A549 (cell line): ENCODE measurements at regions not wholly inside any gene's neighbourhood (a gene's known extent, or its start where the extent isn't known, plus 50 kb on each side); places are given as distances from the start of the nearest gene placed in this dataset.

Experiments
- CBX8 ChIP-seq: fragments of 200-600 bp; sonication (generic); IDR thresholded peaks from 2 replicates; pipeline ENCODE4 v1.6.1; 2016
- CHD2 ChIP-seq: fragments of 150-350 bp; IDR thresholded peaks from 2 replicates; pipeline ENCODE4 v1.6.1; 2014; ENCODE audit warnings: low read length; ENCODE audit not compliant: partially characterized antibody
- EP300 ChIP-seq, 2 experiments: fragments of >200 bp; sonication (Bioruptor Twin); formaldehyde crosslinking; IDR thresholded peaks; 2 replicates in 1 of 2; 3 replicates in 1 of 2; pipeline ENCODE4 v1.6.1; 2016 to 2017
- HDAC2 ChIP-seq: fragments of 200-600 bp; sonication (generic); IDR thresholded peaks from 2 replicates; pipeline ENCODE4 v1.6.1; 2016
- JUN ChIP-seq, 2 experiments: fragments of >200 bp; sonication (Bioruptor Twin); formaldehyde crosslinking; IDR thresholded peaks; 2 replicates in 1 of 2; 3 replicates in 1 of 2; pipeline ENCODE4 v1.6.1; 2016 to 2017
- KDM5A ChIP-seq: fragments of 200-600 bp; sonication (generic); IDR thresholded peaks from 2 replicates; pipeline ENCODE4 v1.6.1; 2016; ENCODE audit warnings: antibody characterized with exemption, mild to moderate bottlenecking
- MAZ ChIP-seq: fragments of 150-350 bp; IDR thresholded peaks from 2 replicates; pipeline ENCODE4 v1.6.1; 2014; ENCODE audit warnings: antibody characterized with exemption, low read depth, low read length, borderline replicate concordance
- SREBF2 ChIP-seq: fragments of 450-650 bp; IDR thresholded peaks from 2 replicates; pipeline ENCODE4 v1.6.1; 2014; ENCODE audit warnings: mild to moderate bottlenecking, moderate library complexity
- TF ChIP-seq, protein P1 (sequence below): fragments of >200 bp; sonication (Bioruptor Twin); formaldehyde crosslinking; IDR thresholded peaks from 3 replicates; pipeline ENCODE4 v1.5.1; 2016
- TF ChIP-seq, protein P2 (sequence below): fragments of 200-600 bp; sonication (generic); IDR thresholded peaks from 2 replicates; pipeline ENCODE4 v1.6.1; 2016; ENCODE audit warnings: antibody characterized with exemption, mild to moderate bottlenecking, moderate library complexity
- TF ChIP-seq, protein P3 (sequence below): fragments of 450-650 bp; IDR thresholded peaks from 2 replicates; pipeline ENCODE4 v1.6.1; 2014; ENCODE audit warnings: antibody characterized with exemption
- TF ChIP-seq, protein P4 (sequence below): IDR thresholded peaks from 2 replicates; pipeline ENCODE4 v1.6.1; 2012
- TF ChIP-seq, protein P5 (sequence below): IDR thresholded peaks from 2 replicates; pipeline ENCODE4 v1.6.1; 2012; ENCODE audit warnings: low read depth, borderline replicate concordance

DNA sequence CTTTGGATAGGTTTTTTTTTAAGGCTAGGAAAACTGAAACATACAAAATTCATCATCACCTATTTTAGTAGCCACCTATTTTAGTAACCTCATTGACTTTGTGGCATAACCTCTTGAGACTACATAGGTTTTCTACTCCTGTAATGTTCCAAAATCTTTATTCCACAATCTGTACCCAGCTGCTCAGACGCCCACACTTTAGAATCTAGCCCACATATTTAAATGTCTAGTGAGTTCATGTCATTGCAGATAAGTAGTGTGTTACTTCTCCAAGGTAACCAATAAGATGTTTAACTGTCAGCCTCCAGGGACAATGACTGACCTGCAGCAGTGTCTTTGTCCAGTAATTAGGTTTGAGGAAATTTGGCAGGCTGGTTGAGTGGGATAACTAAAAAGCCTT, 330.2 kb downstream of the MZT1 start:
- TF ChIP-seq, protein P1, sequence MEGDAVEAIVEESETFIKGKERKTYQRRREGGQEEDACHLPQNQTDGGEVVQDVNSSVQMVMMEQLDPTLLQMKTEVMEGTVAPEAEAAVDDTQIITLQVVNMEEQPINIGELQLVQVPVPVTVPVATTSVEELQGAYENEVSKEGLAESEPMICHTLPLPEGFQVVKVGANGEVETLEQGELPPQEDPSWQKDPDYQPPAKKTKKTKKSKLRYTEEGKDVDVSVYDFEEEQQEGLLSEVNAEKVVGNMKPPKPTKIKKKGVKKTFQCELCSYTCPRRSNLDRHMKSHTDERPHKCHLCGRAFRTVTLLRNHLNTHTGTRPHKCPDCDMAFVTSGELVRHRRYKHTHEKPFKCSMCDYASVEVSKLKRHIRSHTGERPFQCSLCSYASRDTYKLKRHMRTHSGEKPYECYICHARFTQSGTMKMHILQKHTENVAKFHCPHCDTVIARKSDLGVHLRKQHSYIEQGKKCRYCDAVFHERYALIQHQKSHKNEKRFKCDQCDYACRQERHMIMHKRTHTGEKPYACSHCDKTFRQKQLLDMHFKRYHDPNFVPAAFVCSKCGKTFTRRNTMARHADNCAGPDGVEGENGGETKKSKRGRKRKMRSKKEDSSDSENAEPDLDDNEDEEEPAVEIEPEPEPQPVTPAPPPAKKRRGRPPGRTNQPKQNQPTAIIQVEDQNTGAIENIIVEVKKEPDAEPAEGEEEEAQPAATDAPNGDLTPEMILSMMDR: no peak
- TF ChIP-seq, protein P2, sequence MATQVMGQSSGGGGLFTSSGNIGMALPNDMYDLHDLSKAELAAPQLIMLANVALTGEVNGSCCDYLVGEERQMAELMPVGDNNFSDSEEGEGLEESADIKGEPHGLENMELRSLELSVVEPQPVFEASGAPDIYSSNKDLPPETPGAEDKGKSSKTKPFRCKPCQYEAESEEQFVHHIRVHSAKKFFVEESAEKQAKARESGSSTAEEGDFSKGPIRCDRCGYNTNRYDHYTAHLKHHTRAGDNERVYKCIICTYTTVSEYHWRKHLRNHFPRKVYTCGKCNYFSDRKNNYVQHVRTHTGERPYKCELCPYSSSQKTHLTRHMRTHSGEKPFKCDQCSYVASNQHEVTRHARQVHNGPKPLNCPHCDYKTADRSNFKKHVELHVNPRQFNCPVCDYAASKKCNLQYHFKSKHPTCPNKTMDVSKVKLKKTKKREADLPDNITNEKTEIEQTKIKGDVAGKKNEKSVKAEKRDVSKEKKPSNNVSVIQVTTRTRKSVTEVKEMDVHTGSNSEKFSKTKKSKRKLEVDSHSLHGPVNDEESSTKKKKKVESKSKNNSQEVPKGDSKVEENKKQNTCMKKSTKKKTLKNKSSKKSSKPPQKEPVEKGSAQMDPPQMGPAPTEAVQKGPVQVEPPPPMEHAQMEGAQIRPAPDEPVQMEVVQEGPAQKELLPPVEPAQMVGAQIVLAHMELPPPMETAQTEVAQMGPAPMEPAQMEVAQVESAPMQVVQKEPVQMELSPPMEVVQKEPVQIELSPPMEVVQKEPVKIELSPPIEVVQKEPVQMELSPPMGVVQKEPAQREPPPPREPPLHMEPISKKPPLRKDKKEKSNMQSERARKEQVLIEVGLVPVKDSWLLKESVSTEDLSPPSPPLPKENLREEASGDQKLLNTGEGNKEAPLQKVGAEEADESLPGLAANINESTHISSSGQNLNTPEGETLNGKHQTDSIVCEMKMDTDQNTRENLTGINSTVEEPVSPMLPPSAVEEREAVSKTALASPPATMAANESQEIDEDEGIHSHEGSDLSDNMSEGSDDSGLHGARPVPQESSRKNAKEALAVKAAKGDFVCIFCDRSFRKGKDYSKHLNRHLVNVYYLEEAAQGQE: no peak
- no peak for TF ChIP-seq HDAC2
- TF ChIP-seq, protein P3, sequence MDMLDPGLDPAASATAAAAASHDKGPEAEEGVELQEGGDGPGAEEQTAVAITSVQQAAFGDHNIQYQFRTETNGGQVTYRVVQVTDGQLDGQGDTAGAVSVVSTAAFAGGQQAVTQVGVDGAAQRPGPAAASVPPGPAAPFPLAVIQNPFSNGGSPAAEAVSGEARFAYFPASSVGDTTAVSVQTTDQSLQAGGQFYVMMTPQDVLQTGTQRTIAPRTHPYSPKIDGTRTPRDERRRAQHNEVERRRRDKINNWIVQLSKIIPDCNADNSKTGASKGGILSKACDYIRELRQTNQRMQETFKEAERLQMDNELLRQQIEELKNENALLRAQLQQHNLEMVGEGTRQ: no peak
- TF ChIP-seq MAZ: no peak
- TF ChIP-seq KDM5A: no peak
- no peak for TF ChIP-seq EP300 (IDR thresholded peaks at IDR 0.05)
- TF ChIP-seq JUN (IDR thresholded peaks at IDR 0.05): no peak
- TF ChIP-seq CBX8: no peak
- TF ChIP-seq, protein P4, sequence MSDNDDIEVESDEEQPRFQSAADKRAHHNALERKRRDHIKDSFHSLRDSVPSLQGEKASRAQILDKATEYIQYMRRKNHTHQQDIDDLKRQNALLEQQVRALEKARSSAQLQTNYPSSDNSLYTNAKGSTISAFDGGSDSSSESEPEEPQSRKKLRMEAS: no peak
- TF ChIP-seq CHD2: no peak
- TF ChIP-seq, protein P5, sequence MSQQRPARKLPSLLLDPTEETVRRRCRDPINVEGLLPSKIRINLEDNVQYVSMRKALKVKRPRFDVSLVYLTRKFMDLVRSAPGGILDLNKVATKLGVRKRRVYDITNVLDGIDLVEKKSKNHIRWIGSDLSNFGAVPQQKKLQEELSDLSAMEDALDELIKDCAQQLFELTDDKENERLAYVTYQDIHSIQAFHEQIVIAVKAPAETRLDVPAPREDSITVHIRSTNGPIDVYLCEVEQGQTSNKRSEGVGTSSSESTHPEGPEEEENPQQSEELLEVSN: no peak
- no peak for TF ChIP-seq SREBF2
